ENCODE measurements at regions not wholly inside any gene's neighbourhood (a gene's known extent, or its start where the extent isn't known, plus 50 kb on each side); places are given as distances from the start of the nearest gene placed in this dataset.
"Not testable (repeated sequence)": the region's sequence is repeated elsewhere in the genome, so short reads cannot be mapped to it uniquely, and the experiment has no call there.

- Mint-ChIP-seq H3K27me3 (ENCODE audit: unreplicated experiment) (no peaks in the 10 kb centered on the region), H3K27ac (ENCODE audit: unreplicated experiment) (no peak overlapping the region), H3K36me3 (ENCODE audit: insufficient read depth, unreplicated experiment) (no peaks in the 10 kb centered on the region), H3K9me3 (ENCODE audit: low read depth, unreplicated experiment) (no peaks in the 10 kb centered on the region), H3K4me3 (ENCODE audit: low read depth, unreplicated experiment) (no peak overlapping the region), H3K4me1 (ENCODE audit: low read depth, unreplicated experiment) (no peaks in the 10 kb centered on the region)
- no TSS peak for BruUV-seq (replicated peaks)
- CTCF ChIA-PET: no interaction called here
- DNase-seq: no peak
- intact Hi-C loops (cut with micrococcal nuclease; ENCODE audit: unreplicated experiment): no loop called here
- TF ChIP-seq, protein P1, sequence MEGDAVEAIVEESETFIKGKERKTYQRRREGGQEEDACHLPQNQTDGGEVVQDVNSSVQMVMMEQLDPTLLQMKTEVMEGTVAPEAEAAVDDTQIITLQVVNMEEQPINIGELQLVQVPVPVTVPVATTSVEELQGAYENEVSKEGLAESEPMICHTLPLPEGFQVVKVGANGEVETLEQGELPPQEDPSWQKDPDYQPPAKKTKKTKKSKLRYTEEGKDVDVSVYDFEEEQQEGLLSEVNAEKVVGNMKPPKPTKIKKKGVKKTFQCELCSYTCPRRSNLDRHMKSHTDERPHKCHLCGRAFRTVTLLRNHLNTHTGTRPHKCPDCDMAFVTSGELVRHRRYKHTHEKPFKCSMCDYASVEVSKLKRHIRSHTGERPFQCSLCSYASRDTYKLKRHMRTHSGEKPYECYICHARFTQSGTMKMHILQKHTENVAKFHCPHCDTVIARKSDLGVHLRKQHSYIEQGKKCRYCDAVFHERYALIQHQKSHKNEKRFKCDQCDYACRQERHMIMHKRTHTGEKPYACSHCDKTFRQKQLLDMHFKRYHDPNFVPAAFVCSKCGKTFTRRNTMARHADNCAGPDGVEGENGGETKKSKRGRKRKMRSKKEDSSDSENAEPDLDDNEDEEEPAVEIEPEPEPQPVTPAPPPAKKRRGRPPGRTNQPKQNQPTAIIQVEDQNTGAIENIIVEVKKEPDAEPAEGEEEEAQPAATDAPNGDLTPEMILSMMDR (IDR thresholded peaks at IDR 0.05; ENCODE audit: unreplicated experiment): no peak
Observed at GRCh38 chr6:10140824-10141223, 274.1 kb downstream of the TFAP2A start.

GRCh38 chr6:10140136-10140535 is 274.7 kb downstream of the TFAP2A start:
- no peaks in the 10 kb centered on the region for H3K36me3 Mint-ChIP-seq (ENCODE audit: insufficient read depth, unreplicated experiment)
- H3K4me1 Mint-ChIP-seq (ENCODE audit: low read depth, unreplicated experiment): no peaks in the 10 kb centered on the region
- H3K27me3 Mint-ChIP-seq (ENCODE audit: unreplicated experiment): no peaks in the 10 kb centered on the region
- CTCF ChIA-PET: no interaction called here
- no peak overlapping the region for H3K27ac Mint-ChIP-seq (ENCODE audit: unreplicated experiment)
- no peaks in the 10 kb centered on the region for H3K9me3 Mint-ChIP-seq (ENCODE audit: low read depth, unreplicated experiment)
- intact Hi-C loops (cut with micrococcal nuclease; ENCODE audit: unreplicated experiment): no loop called here
- BruUV-seq (replicated peaks): no TSS peak
- DNase-seq: no peak
- TF ChIP-seq, protein P1 (IDR thresholded peaks at IDR 0.05; ENCODE audit: unreplicated experiment): no peak
- no peak overlapping the region for H3K4me3 Mint-ChIP-seq (ENCODE audit: low read depth, unreplicated experiment)

DNA sequence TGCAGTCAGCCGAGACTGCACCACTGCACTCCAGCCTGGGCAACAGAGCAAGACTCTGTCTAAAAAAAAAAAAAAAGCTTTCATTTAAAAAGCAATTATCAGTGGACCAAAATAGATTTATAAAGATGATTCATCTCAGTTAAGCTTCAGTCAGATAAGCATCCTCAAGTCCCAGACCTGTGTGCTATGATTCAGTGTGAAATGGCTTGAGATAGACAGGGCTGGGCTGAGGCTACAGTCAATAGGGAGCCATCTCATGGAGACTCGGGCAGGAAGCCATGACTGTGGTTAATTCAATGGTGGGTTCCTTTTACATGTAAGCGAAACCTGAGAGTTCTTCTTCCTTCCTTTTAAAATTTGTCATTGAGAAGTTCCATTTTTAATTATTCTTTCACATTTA is 276.0 kb downstream of the TFAP2A start:
- H3K27ac Mint-ChIP-seq (ENCODE audit: unreplicated experiment): no peak overlapping the region
- no peak for DNase-seq
- H3K4me3 Mint-ChIP-seq (ENCODE audit: low read depth, unreplicated experiment): no peak overlapping the region
- CTCF ChIA-PET: interaction anchor here (0.6 kb wide), 1 partner anchor 147 kb away, joined by 5 read pairs; no protein-coding TSS in a partner anchor
- H3K27me3 Mint-ChIP-seq (ENCODE audit: unreplicated experiment): no peaks in the 10 kb centered on the region
- H3K9me3 Mint-ChIP-seq (ENCODE audit: low read depth, unreplicated experiment): no peaks in the 10 kb centered on the region
- no peaks in the 10 kb centered on the region for H3K4me1 Mint-ChIP-seq (ENCODE audit: low read depth, unreplicated experiment)
- BruUV-seq (replicated peaks): no TSS peak
- TF ChIP-seq, protein P1 (IDR thresholded peaks at IDR 0.05; ENCODE audit: unreplicated experiment): no peak
- intact Hi-C loops (cut with micrococcal nuclease; ENCODE audit: unreplicated experiment): no loop called here
- no peaks in the 10 kb centered on the region for H3K36me3 Mint-ChIP-seq (ENCODE audit: insufficient read depth, unreplicated experiment)

- intact Hi-C loops (cut with micrococcal nuclease; ENCODE audit: unreplicated experiment): no loop called here
Observed at GRCh38 chr6:10136636-10137035, 278.2 kb downstream of the TFAP2A start.

DNA sequence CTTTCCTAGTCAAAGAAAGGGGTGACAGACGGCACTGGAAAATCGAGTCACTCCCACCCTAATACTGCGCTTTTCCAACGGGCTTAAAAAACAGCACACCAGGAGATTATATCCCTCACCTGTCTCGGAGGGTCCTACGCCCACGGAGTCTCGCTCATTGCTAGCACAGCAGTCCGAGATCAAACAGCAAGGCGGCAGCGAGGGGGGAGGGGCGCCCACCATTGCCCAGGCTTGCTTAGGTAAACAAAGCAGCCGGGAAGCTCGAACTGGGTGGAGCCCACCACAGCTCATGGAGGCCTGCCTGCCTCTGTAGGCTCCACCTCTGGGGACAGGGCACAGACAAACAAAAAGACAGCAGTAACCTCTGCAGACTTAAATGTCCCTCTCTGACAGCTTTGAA is 280.7 kb downstream of the TFAP2A start:
- H3K4me1 Mint-ChIP-seq (ENCODE audit: low read depth, unreplicated experiment); H3K36me3 Mint-ChIP-seq (ENCODE audit: insufficient read depth, unreplicated experiment); DNase-seq; H3K27ac Mint-ChIP-seq (ENCODE audit: unreplicated experiment); intact Hi-C loops (cut with micrococcal nuclease; ENCODE audit: unreplicated experiment); H3K9me3 Mint-ChIP-seq (ENCODE audit: low read depth, unreplicated experiment); H3K4me3 Mint-ChIP-seq (ENCODE audit: low read depth, unreplicated experiment); CTCF ChIA-PET; H3K27me3 Mint-ChIP-seq (ENCODE audit: unreplicated experiment); BruUV-seq (replicated peaks): not testable (repeated sequence)

More at GRCh38 chr6:10136636-10137035, 278.2 kb downstream of the TFAP2A start:
- no TSS peak for BruUV-seq (replicated peaks)
- Mint-ChIP-seq H3K4me3 (ENCODE audit: low read depth, unreplicated experiment) (no peak overlapping the region), H3K27ac (ENCODE audit: unreplicated experiment) (no peak overlapping the region), H3K4me1 (ENCODE audit: low read depth, unreplicated experiment) (no peaks in the 10 kb centered on the region), H3K36me3 (ENCODE audit: insufficient read depth, unreplicated experiment) (no peaks in the 10 kb centered on the region), H3K27me3 (ENCODE audit: unreplicated experiment) (no peaks in the 10 kb centered on the region), H3K9me3 (ENCODE audit: low read depth, unreplicated experiment) (no peaks in the 10 kb centered on the region)
- DNase-seq: no peak
- CTCF ChIA-PET: interaction anchor here (0.7 kb wide), 1 partner anchor 10 kb away, joined by 3 read pairs; no protein-coding TSS in a partner anchor
- TF ChIP-seq, protein P1 (IDR thresholded peaks at IDR 0.05; ENCODE audit: unreplicated experiment): no peak
